GM12892 (cell line): ENCODE measurements at regions not wholly inside any gene's neighbourhood (a gene's known extent, or its start where the extent isn't known, plus 50 kb on each side); places are given as distances from the start of the nearest gene placed in this dataset.

Source experiments
- POLR2A ChIP-seq: IDR thresholded peaks from 2 replicates; pipeline ENCODE4 v1.6.1; 2011; ENCODE audit warnings: low read depth, low read length, control low read depth
- POLR2AphosphoS5 ChIP-seq: IDR thresholded peaks from 2 replicates; pipeline ENCODE4 v1.6.1; 2011; ENCODE audit warnings: low read depth, low read length, control low read depth

GRCh38 chr2:129803032-129803431 is 176.4 kb upstream of the RAB6C start:
- no peak for TF ChIP-seq POLR2A
- TF ChIP-seq POLR2AphosphoS5 = no peak
